GM23248 (cell line): ENCODE measurements at regions not wholly inside any gene's neighbourhood (a gene's known extent, or its start where the extent isn't known, plus 50 kb on each side); places are given as distances from the start of the nearest gene placed in this dataset.

Experiments
- EZH2 ChIP-seq: fragments of 200-600 bp; sonication (generic); IDR thresholded peaks from 2 replicates; pipeline ENCODE4 v1.6.1; 2018; ENCODE audit warnings: antibody characterized with exemption, mild to moderate bottlenecking; ENCODE audit not compliant: insufficient read depth, poor library complexity, severe bottlenecking
- EZH2phosphoT487 ChIP-seq: fragments of 200-600 bp; sonication (generic); IDR thresholded peaks from 2 replicates; pipeline ENCODE4 v1.6.1; 2018; ENCODE audit warnings: antibody characterized with exemption, moderate library complexity, mild to moderate bottlenecking, low read depth; ENCODE audit not compliant: insufficient read depth

- TF ChIP-seq EZH2 (no peak), EZH2phosphoT487 (no peak)
Observed at GRCh38 chr5:91305640-91306039, 77.5 kb downstream of the ARRDC3 start.
